ENCODE measurements at regions not wholly inside any gene's neighbourhood (a gene's known extent, or its start where the extent isn't known, plus 50 kb on each side); places are given as distances from the start of the nearest gene placed in this dataset.

DNA sequence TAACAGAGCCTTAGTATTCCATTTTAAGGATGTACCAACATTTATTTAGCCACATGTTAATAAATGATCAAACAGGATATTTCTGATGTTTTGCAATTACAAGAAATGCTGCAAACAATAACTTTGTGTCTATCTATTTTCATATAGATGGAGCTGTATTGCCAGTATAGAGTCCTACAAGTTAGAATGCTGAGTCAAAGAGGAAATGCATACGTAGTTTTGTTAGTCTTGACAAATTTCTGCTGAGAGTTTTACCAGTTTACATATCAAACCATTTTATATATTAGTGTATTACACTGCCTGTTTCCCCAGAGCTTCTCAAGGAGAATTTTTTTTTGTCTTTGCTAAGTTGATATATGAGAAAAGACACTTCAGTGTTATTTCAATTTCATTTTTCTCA, 541.7 kb downstream of the SLC16A7 start:
- no peak for DNase-seq (ENCODE audit: low spot score)

DNA sequence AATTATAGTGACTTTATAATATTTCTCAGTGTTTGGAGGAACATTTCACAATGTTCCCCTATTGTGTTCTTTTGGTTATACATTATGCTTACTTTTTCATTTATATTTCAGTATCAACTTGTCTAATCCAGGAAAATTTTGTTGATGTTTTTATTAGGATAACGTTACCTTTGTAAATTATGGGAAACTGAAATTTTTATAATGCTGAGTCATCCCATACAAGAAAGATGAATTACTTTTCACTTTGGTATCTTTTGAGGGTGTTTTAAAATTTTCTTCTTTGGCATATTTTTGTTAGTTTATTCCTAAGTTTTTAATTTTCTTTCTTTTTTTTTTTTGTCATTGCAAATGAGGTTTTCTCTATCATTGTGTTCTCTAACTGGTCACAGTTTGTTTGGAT, 542.7 kb downstream of the SLC16A7 start:
- no peak for DNase-seq (ENCODE audit: low spot score)

DNA sequence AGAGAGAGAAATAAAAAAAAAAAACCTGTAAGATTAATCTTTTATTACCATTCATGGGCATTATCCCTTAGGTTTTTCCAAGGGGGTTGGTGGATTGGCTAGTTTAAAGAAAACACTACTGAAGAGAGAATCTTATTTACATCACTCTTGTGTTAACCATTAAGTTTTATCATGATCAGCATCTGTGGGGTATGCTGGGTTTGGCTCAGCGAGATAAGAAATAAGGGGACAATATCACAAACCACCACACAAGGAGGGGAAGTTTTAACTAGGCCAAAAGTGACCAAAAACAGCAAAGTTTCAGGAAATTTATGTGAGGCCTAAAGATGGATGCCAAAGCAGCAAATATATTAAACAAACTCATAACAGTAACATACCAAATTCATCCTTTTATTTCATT, 548.6 kb downstream of the SLC16A7 start:
- DNase-seq (ENCODE audit: low spot score), result no peak

DNA sequence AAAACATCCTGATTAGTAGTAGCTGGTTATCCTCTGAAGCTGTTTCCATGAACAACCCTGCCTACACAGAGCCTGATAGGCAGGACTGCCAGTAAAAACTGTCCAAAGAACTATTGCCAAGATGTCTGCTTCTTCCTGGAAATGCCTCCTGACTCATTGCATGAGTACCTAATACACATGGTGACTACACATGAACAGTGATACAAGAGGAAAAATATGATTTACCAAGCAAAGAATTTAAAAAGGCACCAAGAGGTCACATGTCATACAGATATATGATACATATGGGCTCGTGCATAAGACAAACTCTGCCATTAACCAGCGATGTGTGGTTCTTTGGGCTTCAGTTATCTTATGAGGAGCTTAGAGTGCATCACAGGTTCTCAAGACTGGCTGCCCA, 552.3 kb downstream of the SLC16A7 start:
- DNase-seq (ENCODE audit: low spot score), result peak; percentile 74

GRCh38 chr12:60148831-60149230, 553.0 kb downstream of the SLC16A7 start:
- DNase-seq (ENCODE audit: low spot score), result peak; percentile 85

GRCh38 chr12:60152756-60153155, 556.9 kb downstream of the SLC16A7 start:
- DNase-seq (ENCODE audit: low spot score), result no peak

GRCh38 chr12:60159761-60160160, 563.9 kb downstream of the SLC16A7 start:
- no peak for DNase-seq (ENCODE audit: low spot score)

- no peak for DNase-seq (ENCODE audit: low spot score)
Observed at GRCh38 chr12:60162988-60163720, 567.3 kb downstream of the SLC16A7 start.

- no peak for DNase-seq (ENCODE audit: low spot score)
Observed at GRCh38 chr12:60165781-60166180, 570.0 kb downstream of the SLC16A7 start.

- no peak for DNase-seq (ENCODE audit: low spot score)
Observed at GRCh38 chr12:60168441-60168840, 572.6 kb downstream of the SLC16A7 start.

DNA sequence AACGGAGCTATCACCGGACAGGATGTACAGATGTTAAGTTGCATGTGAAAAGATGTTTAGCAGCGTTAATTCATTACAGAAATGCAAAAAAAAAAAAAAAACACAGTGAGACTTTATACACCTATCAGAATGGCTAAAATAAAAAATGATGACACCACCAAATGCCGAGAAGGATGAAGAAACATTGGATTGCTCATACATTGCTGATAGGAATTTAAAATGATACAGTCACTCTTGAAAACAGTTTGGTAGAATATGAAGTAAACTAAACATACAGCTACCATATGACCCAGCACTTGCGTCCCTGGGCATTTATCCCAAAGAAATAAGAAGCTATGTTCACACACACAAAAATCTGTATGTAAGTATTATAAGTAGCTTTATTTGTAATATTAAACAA, 574.1 kb downstream of the SLC16A7 start:
- DNase-seq (ENCODE audit: low spot score), result no peak

DNA sequence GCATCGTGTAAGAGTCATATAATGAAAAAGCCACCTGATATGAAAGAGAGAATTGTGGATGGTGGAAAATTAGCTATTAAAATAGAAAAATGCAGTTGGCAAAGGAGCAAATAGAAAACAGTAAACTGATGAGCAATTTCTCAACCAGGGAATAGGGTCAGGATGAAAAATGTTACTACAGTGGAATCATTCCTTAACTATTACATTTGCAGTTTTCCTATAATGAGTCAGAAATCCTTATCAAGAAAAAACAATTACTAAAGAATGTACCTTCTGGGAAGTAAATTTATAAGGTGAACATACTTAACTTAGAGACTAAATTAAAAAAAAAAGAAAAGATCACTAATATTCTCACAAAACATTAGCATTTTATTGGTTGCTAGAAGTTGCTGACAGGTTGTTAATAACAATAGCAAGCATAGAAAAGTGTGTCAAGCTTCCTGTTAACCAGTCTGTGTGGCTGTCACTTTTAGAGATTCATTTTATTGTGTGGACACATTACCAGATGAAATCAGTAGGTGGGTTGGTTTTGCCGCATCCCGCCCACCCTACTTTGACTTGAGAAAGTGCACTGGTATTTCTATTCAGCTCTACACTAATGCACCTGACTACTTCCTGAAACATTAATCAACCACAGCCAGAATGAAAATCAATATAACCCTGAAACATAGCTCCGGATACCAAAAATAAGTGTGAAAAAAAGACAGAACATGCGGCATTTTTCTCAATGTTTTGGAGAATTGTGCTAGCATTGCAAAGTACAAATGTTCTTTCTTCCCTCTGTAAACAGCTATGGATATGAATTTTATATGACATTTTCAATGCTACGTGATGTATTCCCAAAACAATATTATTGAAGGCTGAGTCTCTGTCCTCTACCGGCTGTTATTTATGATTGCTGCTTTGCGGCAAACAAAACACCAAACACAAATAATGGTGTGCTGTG, 576.7 kb downstream of the SLC16A7 start:
- DNase-seq (ENCODE audit: low spot score), result peak; percentile 68

GRCh38 chr12:60173224-60174170, 577.7 kb downstream of the SLC16A7 start:
- DNase-seq (ENCODE audit: low spot score), result no peak

GRCh38 chr12:60174476-60174875, 578.6 kb downstream of the SLC16A7 start:
- DNase-seq (ENCODE audit: low spot score), result no peak

GRCh38 chr12:60174941-60175340, 579.1 kb downstream of the SLC16A7 start:
- DNase-seq (ENCODE audit: low spot score), result no peak

DNA sequence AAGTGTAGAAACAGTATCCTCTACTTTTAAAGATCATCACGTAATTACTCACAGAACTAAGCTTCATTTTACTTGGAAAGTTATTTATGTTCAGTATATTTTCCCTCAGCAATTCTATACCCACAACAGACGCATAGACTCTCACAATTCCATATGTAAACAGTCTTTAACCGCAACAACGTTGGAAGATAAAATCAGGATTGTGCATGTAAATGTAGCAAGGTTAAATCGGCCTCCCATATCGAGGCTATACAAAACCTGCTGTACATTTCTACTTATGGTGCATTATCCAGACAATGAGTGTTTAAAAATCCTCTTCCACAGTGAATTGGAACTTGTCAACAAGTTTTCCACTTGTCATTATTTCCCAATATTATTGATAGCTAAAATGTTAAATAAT, 581.1 kb downstream of the SLC16A7 start:
- DNase-seq (ENCODE audit: low spot score), result no peak

DNA sequence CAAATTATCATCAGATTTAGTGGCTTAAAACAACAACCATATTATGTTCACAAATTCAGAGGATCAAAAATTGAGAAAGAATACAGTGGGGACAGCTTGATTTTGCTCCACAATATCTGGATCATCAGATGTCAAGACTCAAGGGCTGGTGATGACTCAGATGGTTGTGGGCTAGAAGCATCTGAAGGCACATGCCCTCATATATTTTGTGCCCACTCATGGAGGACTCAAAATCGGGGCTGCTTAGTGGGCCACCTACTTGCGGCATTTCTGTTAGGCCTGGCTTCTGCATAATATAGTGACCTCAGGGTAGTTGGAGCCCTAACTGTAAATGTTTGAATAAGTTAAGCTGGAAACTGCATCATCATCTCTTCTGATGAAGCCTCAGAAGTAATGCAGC, 584.5 kb downstream of the SLC16A7 start:
- DNase-seq (ENCODE audit: low spot score), result no peak

DNA sequence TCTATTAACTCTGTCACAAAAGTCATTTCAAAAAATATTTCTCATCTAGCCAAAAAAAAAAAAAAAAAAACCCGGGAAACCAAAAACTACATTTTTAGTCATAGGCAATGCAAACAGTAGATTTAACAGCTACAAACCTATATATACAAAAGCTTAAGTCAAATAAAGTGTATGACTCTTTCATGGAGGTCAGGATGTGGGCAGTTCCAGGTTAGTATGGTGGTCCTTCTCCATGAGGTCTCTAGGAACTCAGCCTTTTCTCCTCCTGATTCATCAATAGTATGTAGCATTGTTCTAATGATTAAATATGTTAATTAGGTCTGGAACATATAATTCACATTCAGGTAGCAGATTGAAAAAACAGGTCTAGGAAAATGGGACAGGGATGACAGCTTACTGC, 586.5 kb downstream of the SLC16A7 start:
- DNase-seq (ENCODE audit: low spot score), result no peak

DNA sequence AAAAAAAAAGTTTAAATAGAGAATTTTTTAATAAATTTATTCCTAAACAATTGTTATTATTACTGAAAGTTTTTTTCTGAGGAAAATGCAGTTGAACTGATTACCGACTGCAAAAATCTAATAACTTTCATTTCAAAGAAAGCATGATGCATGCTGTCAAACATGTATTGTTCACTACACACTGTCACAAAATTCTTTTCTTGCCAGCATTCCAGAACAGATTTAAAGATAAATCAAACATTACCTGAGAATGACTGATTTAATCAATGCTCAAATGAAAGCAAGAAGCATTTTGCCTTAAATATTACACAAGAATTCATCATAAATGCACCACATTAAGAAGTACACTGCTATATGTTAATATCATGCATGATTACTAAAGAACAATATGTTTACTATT, 588.3 kb downstream of the SLC16A7 start:
- no peak for DNase-seq (ENCODE audit: low spot score)

GRCh38 chr12:60185060-60185459, 589.2 kb downstream of the SLC16A7 start:
- no peak for DNase-seq (ENCODE audit: low spot score)

GRCh38 chr12:60191271-60191670, 595.4 kb downstream of the SLC16A7 start:
- DNase-seq (ENCODE audit: low spot score), result no peak

Measured in A172 (cell line).